Spleen (tissue), 7 donors: ENCODE measurements at regions not wholly inside any gene's neighbourhood (a gene's known extent, or its start where the extent isn't known, plus 50 kb on each side); places are given as distances from the start of the nearest gene placed in this dataset.

Experiments used
- CTCF ChIP-seq, 11 experiments: fragments of 200-600 bp in 7 of 11; fragments of 450-650 bp in 4 of 11; sonication (generic) in 4 of 11; IDR thresholded peaks in 8 of 11; conservative IDR thresholded peaks in 3 of 11; 1 replicate in 7 of 11; 2 replicates in 4 of 11; pipeline versions ENCODE4 v1.4.0 to v1.8.0; 2016 to 2021; ENCODE audit warnings: antibody characterized with exemption in 11 of 11, inconsistent platforms in 4 of 11, mild to moderate bottlenecking in 1 of 11
- POLR2A ChIP-seq, 3 donors: fragments of 450-650 bp; IDR thresholded peaks; one replicate each; pipeline ENCODE4 v1.5.1; 2017; ENCODE audit warnings: antibody characterized with exemption in 3 of 3, mild to moderate bottlenecking in 1 of 3
- POLR2AphosphoS5 ChIP-seq, 3 donors: sonication (generic); formaldehyde crosslinking; IDR thresholded peaks; one replicate each; pipeline ENCODE4 v1.5.1; 2017; ENCODE audit warnings: antibody characterized with exemption in 3 of 3
- donor health status: DM: no; HTN: no; CAD: no; lungs with moderate emphysema.
- donor health status: DM: no; HTN: no; CAD: no.
- donor health status: DM: no; HTN: no; CAD: no.

- TF ChIP-seq CTCF (IDR thresholded peaks at IDR 0.05 in 8 of 11, conservative IDR thresholded peaks at IDR 0.05 in 3 of 11) (no peak), POLR2A (IDR thresholded peaks at IDR 0.05) (no peak), POLR2AphosphoS5 (IDR thresholded peaks at IDR 0.05) (no peak)
These were observed 629.1 kb upstream of the NR2F2 start for GRCh38 chr15:95701410-95701809.
